ENCODE measurements at regions not wholly inside any gene's neighbourhood (a gene's known extent, or its start where the extent isn't known, plus 50 kb on each side); places are given as distances from the start of the nearest gene placed in this dataset.

- no peaks in the 10 kb centered on the region for H3K27me3 ChIP-seq (ENCODE audit: control insufficient read depth in 2 of 2, insufficient read depth in 1 of 2, low read length in 1 of 2)
- no peak overlapping the region for H3K4me3 ChIP-seq (ENCODE audit: low read length in 2 of 2)
- WGBS = 90% methylated on average over 1 of the region's 1 CpG
- H3K4me1 ChIP-seq (ENCODE audit: control insufficient read depth in 2 of 2, insufficient read depth in 2 of 2, low read length in 2 of 2) = no peaks in the 10 kb centered on the region
- no peak overlapping the region for H3K27ac ChIP-seq (ENCODE audit: low read depth in 1 of 2, low read length in 1 of 2)
- no peaks in the 10 kb centered on the region for H3K36me3 ChIP-seq (ENCODE audit: control insufficient read depth in 2 of 2, insufficient read depth in 2 of 2, low read length in 1 of 2)
- DNase-seq (ENCODE audit: low read depth in 6 of 9, low spot score in 9 of 9) = no peak
- H3K9me3 ChIP-seq (ENCODE audit: control insufficient read depth in 2 of 2, insufficient read depth in 1 of 2, low read length in 1 of 2) = no peaks in the 10 kb centered on the region
These were observed 472.9 kb upstream of the SEMA6D start for GRCh38 chr15:47244361-47244760.

DNA sequence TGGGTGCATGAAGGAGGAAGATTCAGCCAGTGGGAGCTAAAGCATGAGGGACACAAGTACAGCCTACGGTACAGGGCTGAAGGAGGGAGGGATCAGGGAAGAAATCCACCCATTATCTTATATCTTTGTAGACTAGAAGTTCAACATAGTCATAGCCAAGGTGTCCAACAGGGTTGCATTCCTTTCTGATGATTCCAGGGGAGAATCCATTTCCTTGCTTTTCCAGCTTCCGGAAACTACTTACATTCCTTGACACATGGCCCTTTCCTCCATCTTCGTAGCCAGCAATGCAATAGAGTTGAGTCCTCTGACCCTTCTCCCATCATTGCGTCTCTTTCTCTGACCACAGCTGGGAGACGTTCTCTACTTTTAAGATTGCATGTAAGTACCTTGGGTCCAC lies 471.0 kb upstream of the SEMA6D start:
- DNase-seq (ENCODE audit: low read depth in 6 of 9, low spot score in 9 of 9) = no peak
- H3K9me3 ChIP-seq (ENCODE audit: control insufficient read depth in 2 of 2, insufficient read depth in 1 of 2, low read length in 1 of 2) = no peaks in the 10 kb centered on the region
- H3K36me3 ChIP-seq (ENCODE audit: control insufficient read depth in 2 of 2, insufficient read depth in 2 of 2, low read length in 1 of 2) = no peaks in the 10 kb centered on the region
- 83% methylated on average over 5 of the region's 5 CpGs for WGBS
- H3K27me3 ChIP-seq (ENCODE audit: control insufficient read depth in 2 of 2, insufficient read depth in 1 of 2, low read length in 1 of 2) = no peaks in the 10 kb centered on the region
- H3K4me1 ChIP-seq (ENCODE audit: control insufficient read depth in 2 of 2, insufficient read depth in 2 of 2, low read length in 2 of 2) = no peaks in the 10 kb centered on the region
- H3K27ac ChIP-seq (ENCODE audit: low read depth in 1 of 2, low read length in 1 of 2) = no peak overlapping the region
- H3K4me3 ChIP-seq (ENCODE audit: low read length in 2 of 2) = no peak overlapping the region

DNA sequence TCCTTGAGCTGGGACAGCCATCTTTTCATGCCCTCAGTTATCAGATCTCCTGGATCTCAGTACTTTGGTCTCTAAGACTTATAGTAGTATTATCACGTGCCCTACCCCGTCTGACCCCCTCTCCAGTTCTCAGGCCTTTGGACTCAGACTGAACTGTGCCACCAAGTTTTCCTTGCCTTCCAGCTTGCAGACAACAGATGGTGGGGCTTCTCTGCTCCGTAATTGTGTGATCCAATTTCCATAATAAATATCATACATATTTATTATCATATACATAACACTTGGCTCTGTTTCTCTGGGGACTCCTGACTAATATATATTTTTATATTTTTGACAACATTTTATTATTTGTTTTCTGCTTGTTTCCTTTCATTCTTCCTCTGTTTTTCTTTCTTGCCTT lies 458.8 kb upstream of the SEMA6D start:
- Histone ChIP-seq H3K27me3 (ENCODE audit: control insufficient read depth in 2 of 2, insufficient read depth in 1 of 2, low read length in 1 of 2) (no peaks in the 10 kb centered on the region), H3K36me3 (ENCODE audit: control insufficient read depth in 2 of 2, insufficient read depth in 2 of 2, low read length in 1 of 2) (no peaks in the 10 kb centered on the region), H3K4me3 (ENCODE audit: low read length in 2 of 2) (no peak overlapping the region), H3K4me1 (ENCODE audit: control insufficient read depth in 2 of 2, insufficient read depth in 2 of 2, low read length in 2 of 2) (no peaks in the 10 kb centered on the region), H3K27ac (ENCODE audit: low read depth in 1 of 2, low read length in 1 of 2) (no peak overlapping the region), H3K9me3 (ENCODE audit: control insufficient read depth in 2 of 2, insufficient read depth in 1 of 2, low read length in 1 of 2) (no peaks in the 10 kb centered on the region)
- 85% methylated on average over 3 of the region's 3 CpGs for WGBS
- no peak for DNase-seq (ENCODE audit: low read depth in 6 of 9, low spot score in 9 of 9)

DNA sequence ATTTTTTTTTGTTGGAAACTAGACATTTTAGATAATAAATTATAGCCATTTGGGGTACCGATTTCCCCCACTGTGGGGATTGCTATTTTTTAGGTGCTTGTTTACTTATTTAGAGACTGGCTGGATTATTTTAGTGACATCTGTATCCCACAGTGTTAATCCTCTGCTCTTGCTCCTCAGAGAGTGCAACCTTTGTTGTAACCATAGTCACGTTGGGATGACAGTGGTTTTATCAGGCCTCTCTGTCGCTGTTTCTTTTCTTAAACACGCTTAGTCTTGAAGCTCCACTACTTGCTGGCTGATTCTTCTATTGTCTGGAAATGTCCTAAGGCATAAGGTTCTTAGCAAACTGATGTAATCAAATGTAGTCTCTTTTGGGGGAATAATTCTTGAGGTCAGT lies 451.6 kb upstream of the SEMA6D start:
- 92% methylated on average over 4 of the region's 4 CpGs for WGBS
- DNase-seq (ENCODE audit: low read depth in 6 of 9, low spot score in 9 of 9) = no peak
- Histone ChIP-seq H3K9me3 (ENCODE audit: control insufficient read depth in 2 of 2, insufficient read depth in 1 of 2, low read length in 1 of 2) (no peaks in the 10 kb centered on the region), H3K4me1 (ENCODE audit: control insufficient read depth in 2 of 2, insufficient read depth in 2 of 2, low read length in 2 of 2) (no peaks in the 10 kb centered on the region), H3K36me3 (ENCODE audit: control insufficient read depth in 2 of 2, insufficient read depth in 2 of 2, low read length in 1 of 2) (no peaks in the 10 kb centered on the region), H3K4me3 (ENCODE audit: low read length in 2 of 2) (no peak overlapping the region), H3K27ac (ENCODE audit: low read depth in 1 of 2, low read length in 1 of 2) (no peak overlapping the region), H3K27me3 (ENCODE audit: control insufficient read depth in 2 of 2, insufficient read depth in 1 of 2, low read length in 1 of 2) (no peaks in the 10 kb centered on the region)

GRCh38 chr15:47266566-47266965 lies 450.7 kb upstream of the SEMA6D start:
- no peaks in the 10 kb centered on the region for H3K4me1 ChIP-seq (ENCODE audit: control insufficient read depth in 2 of 2, insufficient read depth in 2 of 2, low read length in 2 of 2)
- no peaks in the 10 kb centered on the region for H3K36me3 ChIP-seq (ENCODE audit: control insufficient read depth in 2 of 2, insufficient read depth in 2 of 2, low read length in 1 of 2)
- H3K27me3 ChIP-seq (ENCODE audit: control insufficient read depth in 2 of 2, insufficient read depth in 1 of 2, low read length in 1 of 2) = no peaks in the 10 kb centered on the region
- no peaks in the 10 kb centered on the region for H3K9me3 ChIP-seq (ENCODE audit: control insufficient read depth in 2 of 2, insufficient read depth in 1 of 2, low read length in 1 of 2)
- no peak overlapping the region for H3K4me3 ChIP-seq (ENCODE audit: low read length in 2 of 2)
- DNase-seq (ENCODE audit: low read depth in 6 of 9, low spot score in 9 of 9) = no peak
- 90% methylated on average over 1 of the region's 1 CpG for WGBS
- no peak overlapping the region for H3K27ac ChIP-seq (ENCODE audit: low read depth in 1 of 2, low read length in 1 of 2)

- no peaks in the 10 kb centered on the region for H3K27me3 ChIP-seq (ENCODE audit: control insufficient read depth in 2 of 2, insufficient read depth in 1 of 2, low read length in 1 of 2)
- WGBS = 79% methylated on average over 3 of the region's 3 CpGs
- no peak for DNase-seq (ENCODE audit: low read depth in 6 of 9, low spot score in 9 of 9)
- no peak overlapping the region for H3K4me3 ChIP-seq (ENCODE audit: low read length in 2 of 2)
- H3K4me1 ChIP-seq (ENCODE audit: control insufficient read depth in 2 of 2, insufficient read depth in 2 of 2, low read length in 2 of 2) = no peaks in the 10 kb centered on the region
- H3K9me3 ChIP-seq (ENCODE audit: control insufficient read depth in 2 of 2, insufficient read depth in 1 of 2, low read length in 1 of 2) = no peaks in the 10 kb centered on the region
- no peak overlapping the region for H3K27ac ChIP-seq (ENCODE audit: low read depth in 1 of 2, low read length in 1 of 2)
- no peaks in the 10 kb centered on the region for H3K36me3 ChIP-seq (ENCODE audit: control insufficient read depth in 2 of 2, insufficient read depth in 2 of 2, low read length in 1 of 2)
These were observed 443.4 kb upstream of the SEMA6D start for GRCh38 chr15:47273864-47274263.

GRCh38 chr15:47283246-47283645 lies 434.1 kb upstream of the SEMA6D start:
- Histone ChIP-seq H3K4me3 (ENCODE audit: low read length in 2 of 2) (no peak overlapping the region), H3K4me1 (ENCODE audit: control insufficient read depth in 2 of 2, insufficient read depth in 2 of 2, low read length in 2 of 2) (no peaks in the 10 kb centered on the region), H3K27me3 (ENCODE audit: control insufficient read depth in 2 of 2, insufficient read depth in 1 of 2, low read length in 1 of 2) (no peaks in the 10 kb centered on the region), H3K36me3 (ENCODE audit: control insufficient read depth in 2 of 2, insufficient read depth in 2 of 2, low read length in 1 of 2) (no peaks in the 10 kb centered on the region), H3K27ac (ENCODE audit: low read depth in 1 of 2, low read length in 1 of 2) (no peak overlapping the region), H3K9me3 (ENCODE audit: control insufficient read depth in 2 of 2, insufficient read depth in 1 of 2, low read length in 1 of 2) (no peaks in the 10 kb centered on the region)
- no peak for DNase-seq (ENCODE audit: low read depth in 6 of 9, low spot score in 9 of 9)
- WGBS = 90% methylated on average over 8 of the region's 8 CpGs

DNA sequence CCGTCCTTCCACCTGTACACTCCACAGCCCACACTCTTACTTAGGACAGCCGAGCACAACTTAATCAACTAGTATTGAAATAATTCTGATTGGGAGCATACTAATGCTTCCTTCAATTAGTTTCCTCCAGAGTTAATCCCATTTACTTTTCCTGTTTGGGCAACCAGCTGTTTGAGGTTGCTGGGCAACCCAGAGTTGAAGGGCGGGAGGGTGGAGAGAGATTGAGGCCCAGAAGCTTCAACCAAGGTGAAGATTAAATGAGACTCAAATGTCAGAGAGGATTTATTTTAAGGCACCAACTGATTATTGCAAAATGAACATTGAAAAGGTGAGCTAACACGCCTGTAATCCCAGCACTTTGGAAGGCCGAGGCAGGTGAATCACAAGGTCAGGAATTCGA lies 428.5 kb upstream of the SEMA6D start:
- Histone ChIP-seq H3K4me1 (ENCODE audit: control insufficient read depth in 2 of 2, insufficient read depth in 2 of 2, low read length in 2 of 2) (no peaks in the 10 kb centered on the region), H3K36me3 (ENCODE audit: control insufficient read depth in 2 of 2, insufficient read depth in 2 of 2, low read length in 1 of 2) (no peaks in the 10 kb centered on the region), H3K9me3 (ENCODE audit: control insufficient read depth in 2 of 2, insufficient read depth in 1 of 2, low read length in 1 of 2) (no peaks in the 10 kb centered on the region), H3K27me3 (ENCODE audit: control insufficient read depth in 2 of 2, insufficient read depth in 1 of 2, low read length in 1 of 2) (no peaks in the 10 kb centered on the region), H3K4me3 (ENCODE audit: low read length in 2 of 2) (no peak overlapping the region), H3K27ac (ENCODE audit: low read depth in 1 of 2, low read length in 1 of 2) (no peak overlapping the region)
- DNase-seq (ENCODE audit: low read depth in 6 of 9, low spot score in 9 of 9) = no peak
- 97% methylated on average over 6 of the region's 6 CpGs for WGBS

DNA sequence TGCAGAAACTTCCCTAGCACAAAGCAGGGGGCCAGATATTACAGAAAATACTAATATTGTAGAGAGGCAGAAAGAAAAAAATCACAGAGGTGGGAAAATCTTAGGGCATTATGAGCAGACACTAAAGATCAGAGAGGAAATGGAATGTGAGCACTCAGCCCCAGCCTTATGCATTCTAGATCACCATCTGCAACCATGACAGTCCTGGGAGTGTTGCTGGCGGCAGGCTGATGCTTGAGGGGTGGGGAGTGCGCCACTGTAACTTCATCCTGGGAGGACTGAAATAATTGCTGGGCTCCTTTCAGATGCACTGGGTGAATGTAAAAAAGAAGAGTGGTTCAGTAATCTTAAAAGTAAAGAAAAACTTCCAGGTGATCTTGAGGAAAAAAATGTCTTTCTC lies 427.6 kb upstream of the SEMA6D start:
- Histone ChIP-seq H3K27me3 (ENCODE audit: control insufficient read depth in 2 of 2, insufficient read depth in 1 of 2, low read length in 1 of 2) (no peaks in the 10 kb centered on the region), H3K4me3 (ENCODE audit: low read length in 2 of 2) (no peak overlapping the region), H3K9me3 (ENCODE audit: control insufficient read depth in 2 of 2, insufficient read depth in 1 of 2, low read length in 1 of 2) (no peaks in the 10 kb centered on the region), H3K27ac (ENCODE audit: low read depth in 1 of 2, low read length in 1 of 2) (no peak overlapping the region), H3K36me3 (ENCODE audit: control insufficient read depth in 2 of 2, insufficient read depth in 2 of 2, low read length in 1 of 2) (no peaks in the 10 kb centered on the region), H3K4me1 (ENCODE audit: control insufficient read depth in 2 of 2, insufficient read depth in 2 of 2, low read length in 2 of 2) (no peaks in the 10 kb centered on the region)
- 95% methylated on average over 2 of the region's 2 CpGs for WGBS
- DNase-seq (ENCODE audit: low read depth in 6 of 9, low spot score in 9 of 9) = no peak

DNA sequence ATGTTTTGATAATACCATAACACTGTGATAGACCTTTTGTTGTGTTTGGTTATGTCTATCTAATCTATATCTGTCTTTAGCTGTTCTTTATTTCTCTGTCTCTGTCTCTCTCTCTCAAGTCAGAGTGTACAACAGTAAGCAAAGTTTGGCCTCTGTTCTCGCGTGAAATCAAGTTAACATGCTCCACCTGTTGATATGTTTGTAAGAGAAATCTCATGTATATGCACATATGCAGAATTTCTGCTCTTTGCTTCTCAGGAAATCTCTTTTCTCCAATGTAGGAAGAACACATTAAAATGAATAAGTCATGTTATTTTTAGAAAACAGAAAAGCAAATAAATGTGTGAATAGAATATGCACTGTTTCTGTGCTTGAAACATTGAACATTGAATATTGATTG lies 425.5 kb upstream of the SEMA6D start:
- Histone ChIP-seq H3K4me3 (ENCODE audit: low read length in 2 of 2) (no peak overlapping the region), H3K27me3 (ENCODE audit: control insufficient read depth in 2 of 2, insufficient read depth in 1 of 2, low read length in 1 of 2) (no peaks in the 10 kb centered on the region), H3K27ac (ENCODE audit: low read depth in 1 of 2, low read length in 1 of 2) (no peak overlapping the region), H3K4me1 (ENCODE audit: control insufficient read depth in 2 of 2, insufficient read depth in 2 of 2, low read length in 2 of 2) (no peaks in the 10 kb centered on the region), H3K9me3 (ENCODE audit: control insufficient read depth in 2 of 2, insufficient read depth in 1 of 2, low read length in 1 of 2) (no peaks in the 10 kb centered on the region), H3K36me3 (ENCODE audit: control insufficient read depth in 2 of 2, insufficient read depth in 2 of 2, low read length in 1 of 2) (no peaks in the 10 kb centered on the region)
- no peak for DNase-seq (ENCODE audit: low read depth in 6 of 9, low spot score in 9 of 9)
- 86% methylated on average over 2 of the region's 2 CpGs for WGBS

All from thymus (tissue), 11 donors.